ENCODE measurements at regions not wholly inside any gene's neighbourhood (a gene's known extent, or its start where the extent isn't known, plus 50 kb on each side); places are given as distances from the start of the nearest gene placed in this dataset.

DNA sequence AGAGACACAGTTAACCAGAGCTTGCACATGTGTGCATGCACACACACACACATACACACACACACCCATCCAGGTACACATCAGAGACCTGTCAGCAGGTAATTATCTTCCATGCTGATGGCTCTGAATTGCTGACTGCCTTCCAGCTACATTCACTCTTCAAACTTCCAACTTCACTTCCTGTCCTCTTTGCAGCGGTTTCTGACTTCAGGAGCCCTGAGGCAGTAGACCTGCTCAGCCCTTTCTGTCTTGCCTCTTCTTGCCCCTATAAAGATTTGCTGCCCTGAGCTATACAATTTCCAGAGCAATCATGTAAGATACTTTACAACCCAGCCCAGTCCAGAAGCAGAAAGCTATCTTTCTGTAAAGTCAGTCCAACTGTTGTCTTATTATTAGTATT, 310.2 kb downstream of the FGFR2 start:
- H4K20me1 ChIP-seq (ENCODE audit: insufficient read depth, low read length), result no peaks in the 10 kb centered on the region
- H3K9ac ChIP-seq (ENCODE audit: low read length), result no peak overlapping the region
- no peak overlapping the region for H3K4me3 ChIP-seq (ENCODE audit: low read depth, low read length, poor library complexity, severe bottlenecking)
- H3K9me3 ChIP-seq (ENCODE audit: low read length), result no peaks in the 10 kb centered on the region
- no peaks in the 10 kb centered on the region for H3K9me2 ChIP-seq (ENCODE audit: low read depth, low read length)
- TF ChIP-seq EZH2 (IDR thresholded peaks at IDR 0.05; ENCODE audit: borderline replicate concordance, low read length), result no peak
- TF ChIP-seq, protein P1, sequence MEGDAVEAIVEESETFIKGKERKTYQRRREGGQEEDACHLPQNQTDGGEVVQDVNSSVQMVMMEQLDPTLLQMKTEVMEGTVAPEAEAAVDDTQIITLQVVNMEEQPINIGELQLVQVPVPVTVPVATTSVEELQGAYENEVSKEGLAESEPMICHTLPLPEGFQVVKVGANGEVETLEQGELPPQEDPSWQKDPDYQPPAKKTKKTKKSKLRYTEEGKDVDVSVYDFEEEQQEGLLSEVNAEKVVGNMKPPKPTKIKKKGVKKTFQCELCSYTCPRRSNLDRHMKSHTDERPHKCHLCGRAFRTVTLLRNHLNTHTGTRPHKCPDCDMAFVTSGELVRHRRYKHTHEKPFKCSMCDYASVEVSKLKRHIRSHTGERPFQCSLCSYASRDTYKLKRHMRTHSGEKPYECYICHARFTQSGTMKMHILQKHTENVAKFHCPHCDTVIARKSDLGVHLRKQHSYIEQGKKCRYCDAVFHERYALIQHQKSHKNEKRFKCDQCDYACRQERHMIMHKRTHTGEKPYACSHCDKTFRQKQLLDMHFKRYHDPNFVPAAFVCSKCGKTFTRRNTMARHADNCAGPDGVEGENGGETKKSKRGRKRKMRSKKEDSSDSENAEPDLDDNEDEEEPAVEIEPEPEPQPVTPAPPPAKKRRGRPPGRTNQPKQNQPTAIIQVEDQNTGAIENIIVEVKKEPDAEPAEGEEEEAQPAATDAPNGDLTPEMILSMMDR (IDR thresholded peaks at IDR 0.05; ENCODE audit: low read length), result no peak
- no peaks in the 10 kb centered on the region for H3K79me2 ChIP-seq (ENCODE audit: insufficient read depth, low read length)
- H3K4me2 ChIP-seq (ENCODE audit: low read length), result no peak overlapping the region
- H3K27me3 ChIP-seq (ENCODE audit: insufficient read depth, low read length), result no peaks in the 10 kb centered on the region
- H3F3A ChIP-seq (ENCODE audit: insufficient read depth, low read length), result no peaks in the 10 kb centered on the region
- H3K36me3 ChIP-seq (ENCODE audit: insufficient read depth, low read length), result no peaks in the 10 kb centered on the region
- no peak overlapping the region for H2AFZ ChIP-seq (ENCODE audit: low read length)
- H3K4me1 ChIP-seq (ENCODE audit: insufficient read depth, low read length, severe bottlenecking), result no peaks in the 10 kb centered on the region
- H3K27ac ChIP-seq (ENCODE audit: low read depth, low read length, poor library complexity, severe bottlenecking), result no peak overlapping the region

DNA sequence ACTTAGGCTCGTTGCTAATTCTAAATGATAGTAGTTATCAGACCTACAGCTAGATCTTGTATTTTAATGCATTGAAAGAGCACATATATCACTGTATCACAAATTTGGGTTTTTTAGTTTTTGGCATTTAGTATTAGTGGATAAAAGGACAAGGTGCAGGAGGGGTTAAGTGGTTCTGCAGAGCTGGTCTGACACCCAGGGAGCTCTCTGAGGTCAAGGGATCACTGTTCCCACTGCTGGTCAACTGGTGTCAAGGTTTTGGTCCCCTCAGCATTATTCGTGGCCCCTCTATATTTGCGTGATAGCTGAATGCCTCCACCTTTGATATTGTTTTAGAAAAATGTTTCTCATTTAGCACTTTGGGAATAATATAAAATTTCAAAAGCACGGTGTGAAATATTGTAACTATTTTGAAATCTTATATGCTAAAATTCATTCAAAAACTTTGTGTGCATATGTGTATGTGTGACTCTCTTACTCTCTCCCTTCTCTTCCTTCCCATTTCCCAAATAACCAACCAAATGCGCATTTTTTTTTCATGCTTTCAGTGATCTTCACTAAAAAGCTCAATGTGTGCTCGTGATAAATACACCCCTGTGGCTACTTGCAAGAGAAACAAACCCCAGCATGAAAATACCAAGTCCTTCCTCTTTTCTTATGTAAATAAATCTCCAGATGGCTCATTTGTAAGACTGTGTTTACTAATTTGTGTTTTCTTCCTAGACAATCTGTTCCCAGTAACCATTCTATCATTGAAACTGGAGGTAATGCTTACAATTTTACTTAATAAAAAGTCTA, 309.2 kb downstream of the FGFR2 start:
- TF ChIP-seq, protein P1 (IDR thresholded peaks at IDR 0.05; ENCODE audit: low read length), result no peak
- TF ChIP-seq EZH2 (IDR thresholded peaks at IDR 0.05; ENCODE audit: borderline replicate concordance, low read length), result no peak

DNA sequence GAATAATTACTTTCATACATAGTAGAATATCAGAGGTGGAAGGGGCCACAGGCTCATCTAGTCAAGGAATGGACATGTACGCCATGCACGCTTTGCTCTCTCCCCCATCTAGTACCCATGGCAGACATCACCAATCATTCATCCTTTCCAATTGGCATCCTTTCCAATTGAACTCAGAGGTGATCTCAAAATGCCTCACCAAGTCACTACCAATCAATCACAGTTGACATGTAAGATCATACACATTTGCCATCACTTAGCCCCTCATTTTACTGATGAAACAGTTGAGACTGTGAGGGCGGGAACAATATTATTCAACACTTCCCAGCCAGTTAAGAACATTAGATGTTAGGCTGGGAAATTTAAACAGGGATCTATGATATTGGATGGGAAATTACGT, 308.4 kb downstream of the FGFR2 start:
- no peaks in the 10 kb centered on the region for H3K79me2 ChIP-seq (ENCODE audit: insufficient read depth, low read length)
- no peaks in the 10 kb centered on the region for H4K20me1 ChIP-seq (ENCODE audit: insufficient read depth, low read length)
- H3K4me2 ChIP-seq (ENCODE audit: low read length), result no peak overlapping the region
- no peak overlapping the region for H3K4me3 ChIP-seq (ENCODE audit: low read depth, low read length, poor library complexity, severe bottlenecking)
- TF ChIP-seq, protein P1 (IDR thresholded peaks at IDR 0.05; ENCODE audit: low read length), result no peak
- TF ChIP-seq EZH2 (IDR thresholded peaks at IDR 0.05; ENCODE audit: borderline replicate concordance, low read length), result no peak
- no peaks in the 10 kb centered on the region for H3K9me2 ChIP-seq (ENCODE audit: low read depth, low read length)
- no peak overlapping the region for H3K27ac ChIP-seq (ENCODE audit: low read depth, low read length, poor library complexity, severe bottlenecking)
- H3F3A ChIP-seq (ENCODE audit: insufficient read depth, low read length), result no peaks in the 10 kb centered on the region
- no peaks in the 10 kb centered on the region for H3K36me3 ChIP-seq (ENCODE audit: insufficient read depth, low read length)
- H3K9ac ChIP-seq (ENCODE audit: low read length), result no peak overlapping the region
- no peaks in the 10 kb centered on the region for H3K9me3 ChIP-seq (ENCODE audit: low read length)
- no peak overlapping the region for H2AFZ ChIP-seq (ENCODE audit: low read length)
- H3K27me3 ChIP-seq (ENCODE audit: insufficient read depth, low read length), result no peaks in the 10 kb centered on the region
- H3K4me1 ChIP-seq (ENCODE audit: insufficient read depth, low read length, severe bottlenecking), result no peaks in the 10 kb centered on the region

More for the DNA sequence above, 309.2 kb downstream of the FGFR2 start:
- Histone ChIP-seq H4K20me1 (ENCODE audit: insufficient read depth, low read length) (no peaks in the 10 kb centered on the region), H3K4me3 (ENCODE audit: low read depth, low read length, poor library complexity, severe bottlenecking) (no peak overlapping the region), H3F3A (ENCODE audit: insufficient read depth, low read length) (no peaks in the 10 kb centered on the region), H3K27me3 (ENCODE audit: insufficient read depth, low read length) (no peaks in the 10 kb centered on the region), H3K27ac (ENCODE audit: low read depth, low read length, poor library complexity, severe bottlenecking) (no peak overlapping the region), H3K4me2 (ENCODE audit: low read length) (no peak overlapping the region), H3K36me3 (ENCODE audit: insufficient read depth, low read length) (no peaks in the 10 kb centered on the region), H3K79me2 (ENCODE audit: insufficient read depth, low read length) (no peaks in the 10 kb centered on the region), H3K9me3 (ENCODE audit: low read length) (no peaks in the 10 kb centered on the region), H3K9ac (ENCODE audit: low read length) (no peak overlapping the region), H2AFZ (ENCODE audit: low read length) (no peak overlapping the region), H3K9me2 (ENCODE audit: low read depth, low read length) (no peaks in the 10 kb centered on the region), H3K4me1 (ENCODE audit: insufficient read depth, low read length, severe bottlenecking) (no peaks in the 10 kb centered on the region)
